Inferior parietal cortex (tissue), 1 donor: ENCODE measurements at regions not wholly inside any gene's neighbourhood (a gene's known extent, or its start where the extent isn't known, plus 50 kb on each side); places are given as distances from the start of the nearest gene placed in this dataset.

ENCODE experiments used
- DNase-seq: peaks from one replicate; pipeline ENCODE4 v3.0.0-alpha.2; 2016; ENCODE audit errors: extremely low spot score

DNA sequence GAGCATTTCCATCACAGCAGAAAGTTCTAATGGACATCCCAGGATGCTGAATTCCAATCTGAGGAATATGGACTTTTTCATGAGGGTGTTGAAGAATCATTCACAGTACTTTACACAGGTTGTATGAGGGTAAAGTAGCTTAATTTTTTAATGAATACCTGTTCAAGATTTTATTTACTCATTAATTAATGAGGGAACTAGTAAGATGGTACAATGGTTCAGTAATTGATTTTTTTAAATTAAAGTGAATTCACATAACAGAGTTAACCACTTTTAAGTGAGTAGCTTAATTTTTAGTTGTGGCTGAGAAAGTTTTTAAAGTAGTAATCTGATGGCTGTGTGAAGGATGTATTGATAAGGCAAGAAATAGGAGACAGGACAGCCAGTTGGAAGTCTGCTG, 266.5 kb downstream of the GFRA1 start:
- no peak for DNase-seq

DNA sequence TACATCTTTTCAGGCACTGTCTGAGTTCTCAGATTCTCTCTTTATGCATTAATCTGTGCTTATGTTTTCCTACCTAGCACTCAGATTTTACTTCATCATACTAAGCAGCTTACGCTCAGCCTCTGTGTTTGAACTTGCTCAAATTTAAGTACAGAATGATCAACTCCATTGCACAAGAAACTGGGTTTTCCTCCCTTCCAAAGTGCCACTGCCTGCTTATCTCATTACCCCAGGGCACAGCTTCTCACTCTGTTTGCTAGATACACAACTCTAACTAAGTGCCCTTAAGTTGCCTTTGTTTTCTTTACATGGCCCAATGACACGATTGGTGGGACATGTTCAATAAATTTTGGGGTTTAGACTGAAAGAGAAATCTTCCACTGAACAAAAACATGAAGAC, 267.7 kb downstream of the GFRA1 start:
- no peak for DNase-seq

DNA sequence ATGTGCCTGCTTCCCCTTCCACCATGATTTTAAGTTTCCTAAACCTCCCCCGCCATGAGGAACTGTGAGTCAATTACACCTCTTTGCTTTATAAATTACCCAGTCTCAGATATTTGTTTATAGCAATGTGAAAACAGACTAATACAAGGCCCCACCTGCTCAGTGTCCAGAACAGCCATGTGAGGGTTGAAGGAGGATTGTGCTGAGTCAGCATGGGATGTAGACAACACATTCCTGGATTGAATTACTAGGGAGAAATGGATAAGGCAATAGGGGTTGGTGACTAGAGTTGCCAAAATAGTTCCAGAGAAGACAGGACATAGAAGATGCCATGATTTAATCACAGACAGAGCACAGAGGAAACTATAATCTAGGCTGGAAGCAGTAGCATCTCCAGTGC, 270.3 kb downstream of the GFRA1 start:
- DNase-seq, result no peak

DNA sequence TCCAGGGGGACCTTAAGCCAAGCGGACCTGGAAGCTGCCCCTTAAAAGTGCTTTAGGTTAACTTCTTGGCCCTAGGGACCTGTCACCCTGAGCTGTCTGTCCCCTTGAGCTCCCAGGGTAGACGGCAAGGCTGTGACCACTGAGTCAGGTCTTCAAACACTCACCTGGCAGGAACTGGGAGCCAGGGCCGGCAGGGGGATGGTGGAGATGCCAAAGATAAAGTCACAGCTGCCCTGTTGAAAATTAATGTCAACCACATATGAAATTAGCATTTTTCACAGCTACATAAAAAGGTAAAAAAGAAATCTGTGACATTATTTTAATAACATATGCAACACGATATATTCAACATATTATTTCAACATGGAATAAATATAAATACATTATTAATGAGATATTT, 271.0 kb downstream of the GFRA1 start:
- no peak for DNase-seq

DNA sequence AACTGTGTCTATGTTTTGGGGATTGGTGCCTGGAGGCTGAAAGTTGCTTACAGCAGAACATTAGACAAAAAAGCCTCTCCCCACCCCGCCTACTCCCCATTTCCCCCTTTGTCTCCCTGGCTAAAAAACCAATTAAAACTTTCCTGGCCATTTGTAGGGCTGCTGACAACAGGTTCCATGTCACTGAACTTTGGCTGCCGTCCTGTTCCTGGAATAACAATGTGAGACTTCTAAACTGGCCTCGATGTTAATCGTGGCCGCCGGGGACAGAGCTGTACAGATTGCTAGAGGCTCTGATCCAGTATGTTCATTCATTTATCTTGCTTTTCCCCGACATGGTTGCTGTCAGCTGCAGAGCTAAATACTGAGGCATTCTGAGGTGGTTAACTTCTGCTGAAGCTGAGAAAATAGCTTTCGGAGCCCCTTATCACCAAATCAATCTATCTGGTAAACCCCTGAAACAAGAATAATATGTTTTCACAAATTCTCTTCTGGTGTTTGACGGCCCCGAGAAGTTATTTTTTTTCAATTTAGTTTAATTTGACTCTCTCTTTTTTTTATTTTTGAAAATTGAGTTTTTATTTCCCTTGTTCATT, 271.6 kb downstream of the GFRA1 start:
- DNase-seq, result peak; percentile 11

DNA sequence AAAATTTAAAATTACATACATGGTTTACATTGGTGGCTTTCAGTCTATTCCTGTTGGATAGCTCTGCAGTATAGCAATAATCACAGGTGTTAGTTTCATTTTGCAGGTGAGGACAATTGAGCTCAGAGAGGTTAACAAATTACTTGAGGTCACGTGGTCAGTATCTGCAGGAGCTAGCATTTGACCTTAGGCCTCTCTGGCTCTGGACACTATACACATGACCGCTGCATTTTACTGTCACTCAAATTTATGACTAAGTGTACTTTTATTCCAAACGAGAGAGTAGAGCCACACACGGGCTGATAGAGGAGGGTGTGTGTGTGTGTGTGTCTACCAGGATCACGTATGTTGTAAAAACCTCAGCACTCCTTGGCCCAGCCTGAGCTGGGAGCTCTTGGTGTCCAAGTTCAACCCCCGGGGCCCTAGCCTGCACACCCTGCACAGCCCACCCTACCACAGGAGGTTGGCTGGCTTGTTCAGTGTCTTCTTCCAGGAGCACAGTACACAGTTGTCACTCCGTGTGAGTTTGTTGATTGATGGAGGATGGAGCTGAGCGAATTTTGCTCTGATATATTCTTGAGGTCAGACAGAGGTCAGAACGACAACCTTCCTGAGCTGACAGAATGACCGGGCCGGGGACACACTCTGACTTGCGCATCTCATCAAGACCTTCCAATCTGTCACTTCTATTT, 272.7 kb downstream of the GFRA1 start:
- DNase-seq, result no peak
